ENCODE measurements at regions not wholly inside any gene's neighbourhood (a gene's known extent, or its start where the extent isn't known, plus 50 kb on each side); places are given as distances from the start of the nearest gene placed in this dataset.
"Not testable (repeated sequence)": the region's sequence is repeated elsewhere in the genome, so short reads cannot be mapped to it uniquely, and the experiment has no call there.

DNA sequence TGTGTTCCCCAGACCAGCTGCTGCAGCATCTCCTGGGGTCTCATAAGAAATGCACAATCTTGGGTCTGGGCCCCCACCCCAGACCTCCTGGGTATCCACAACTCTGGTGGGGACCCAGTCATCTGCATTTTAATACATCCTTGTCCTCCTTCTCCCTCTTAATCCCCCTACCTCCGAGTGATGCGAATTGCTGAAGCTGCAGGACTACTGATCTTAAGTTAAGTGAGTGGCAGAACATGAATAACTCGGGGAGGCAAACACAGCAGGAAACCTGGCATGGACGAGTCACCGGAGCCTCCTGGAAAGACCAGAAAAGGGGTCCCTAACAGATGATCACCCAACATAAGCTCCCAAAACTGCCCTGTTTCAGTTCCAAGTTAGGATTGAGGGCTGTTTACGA is 283.2 kb upstream of the MGAT5 start:
- no peak for DNase-seq (ENCODE audit: low read depth in 1 of 2, low spot score in 1 of 2)

DNA sequence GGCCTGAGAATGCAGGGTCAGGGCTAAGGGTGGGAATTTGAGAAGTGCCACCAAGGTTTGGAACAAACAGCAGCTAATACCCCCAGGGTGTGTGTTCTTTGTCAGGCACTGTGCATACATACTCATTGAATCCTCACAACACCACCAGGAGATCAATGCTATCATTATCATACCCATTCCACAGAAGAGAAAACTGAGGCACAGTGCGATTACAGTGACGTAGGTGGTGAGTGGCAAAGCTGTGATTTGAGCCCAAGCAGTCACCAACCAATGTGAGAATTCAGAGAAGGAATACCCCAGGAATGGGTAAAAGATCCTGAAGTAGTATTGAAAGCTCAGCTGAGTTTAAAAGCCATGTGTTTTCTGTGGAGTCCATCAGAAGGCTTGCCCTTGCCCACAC is 281.6 kb upstream of the MGAT5 start:
- no peak for DNase-seq (ENCODE audit: low read depth in 1 of 2, low spot score in 1 of 2)

DNA sequence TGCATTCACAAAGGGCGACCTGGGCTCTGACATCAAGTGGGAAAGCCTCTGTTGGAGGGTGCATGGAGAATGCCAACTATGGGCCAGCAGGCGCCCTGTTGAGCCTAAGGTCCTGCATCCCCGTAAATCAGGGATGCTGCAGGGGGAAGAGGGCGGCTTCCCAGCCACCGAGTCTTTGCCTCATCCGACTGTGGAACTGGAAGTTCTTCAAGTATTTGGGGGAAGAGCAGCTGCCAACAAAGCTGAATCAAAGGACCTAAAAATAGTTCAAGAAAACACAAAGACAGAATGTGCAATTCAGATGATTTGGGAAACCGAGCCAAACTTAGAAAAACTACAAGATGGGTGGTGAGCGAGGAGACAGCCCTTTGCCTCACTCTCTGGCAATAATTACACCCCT is 281.1 kb upstream of the MGAT5 start:
- no peak for DNase-seq (ENCODE audit: low read depth in 1 of 2, low spot score in 1 of 2)

DNA sequence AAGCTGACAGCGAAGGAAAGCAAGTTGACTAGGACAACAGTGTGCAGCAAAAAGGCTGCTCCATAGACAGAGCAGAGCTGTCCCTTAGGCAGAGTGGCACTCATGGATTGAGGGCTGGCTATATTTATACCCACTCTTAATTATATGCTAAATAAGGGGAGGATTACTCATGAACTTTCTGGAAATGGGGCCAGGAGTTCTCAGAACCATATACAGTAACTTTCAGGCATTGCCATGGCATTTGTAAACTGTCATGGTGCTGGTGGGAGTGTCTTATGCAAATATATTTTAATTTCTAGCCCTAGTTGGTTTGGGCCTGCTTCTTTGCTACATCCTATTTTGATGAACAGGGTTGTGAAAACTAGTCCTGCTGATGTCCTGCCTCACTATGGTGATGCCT is 279.5 kb upstream of the MGAT5 start:
- DNase-seq (ENCODE audit: low read depth in 1 of 2, low spot score in 1 of 2), result no peak

DNA sequence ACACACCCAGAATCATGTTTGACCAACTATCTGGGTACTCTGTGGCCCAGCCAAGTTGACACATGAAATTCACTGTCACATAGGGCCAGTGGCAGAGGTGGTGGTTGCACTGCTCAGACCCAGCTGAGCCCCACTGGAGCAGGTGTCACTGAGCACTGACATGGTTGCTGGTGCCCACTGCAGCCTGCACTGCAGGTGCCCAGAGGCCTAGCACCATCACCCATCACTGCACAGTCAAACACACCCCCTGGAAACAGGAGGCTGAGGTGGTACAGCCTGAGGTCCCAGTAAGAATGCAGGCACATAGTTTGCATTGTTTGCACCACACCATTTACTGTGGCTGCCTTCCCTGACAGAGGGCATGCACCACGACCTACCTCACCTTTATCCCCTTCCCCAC is 278.7 kb upstream of the MGAT5 start:
- DNase-seq (ENCODE audit: low read depth in 1 of 2, low spot score in 1 of 2), result no peak

DNA sequence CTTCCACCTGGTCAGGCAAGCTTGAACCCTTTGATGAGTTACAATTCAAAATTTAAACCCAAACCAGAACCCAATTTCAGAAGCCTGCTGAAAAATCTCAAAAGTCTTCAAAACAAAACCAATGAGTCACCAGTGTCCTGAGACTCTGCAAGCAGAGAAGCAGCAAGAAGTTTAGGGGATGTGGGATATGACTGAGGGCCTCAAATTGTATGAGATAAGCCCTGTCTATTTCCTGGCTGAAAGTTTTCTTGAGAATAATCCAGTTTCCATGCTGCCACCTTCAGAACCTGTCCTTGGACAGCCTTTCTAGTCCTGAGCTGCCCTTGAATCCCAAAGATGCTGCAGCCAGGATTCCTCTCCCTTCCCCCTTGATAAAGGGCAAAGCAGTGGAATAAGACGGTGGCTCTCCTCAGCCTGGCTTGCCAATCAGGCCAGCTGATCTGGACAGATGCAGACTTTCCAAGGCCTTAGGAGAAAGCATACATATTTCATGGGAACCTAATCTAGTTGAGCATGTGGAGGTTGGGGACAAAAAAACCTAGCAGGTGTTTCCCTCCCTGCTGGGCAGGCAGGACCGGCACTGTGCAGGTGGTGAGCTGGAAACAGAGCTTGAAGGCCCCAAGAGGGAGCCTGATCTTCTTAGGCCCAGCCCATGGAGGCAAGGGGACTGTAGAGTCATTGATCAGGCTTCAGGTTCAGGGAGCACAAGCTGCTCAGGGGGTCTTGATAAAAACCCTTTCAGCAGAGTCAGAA is 278.0 kb upstream of the MGAT5 start:
- DNase-seq (ENCODE audit: low read depth in 1 of 2, low spot score in 1 of 2), result no peak

DNA sequence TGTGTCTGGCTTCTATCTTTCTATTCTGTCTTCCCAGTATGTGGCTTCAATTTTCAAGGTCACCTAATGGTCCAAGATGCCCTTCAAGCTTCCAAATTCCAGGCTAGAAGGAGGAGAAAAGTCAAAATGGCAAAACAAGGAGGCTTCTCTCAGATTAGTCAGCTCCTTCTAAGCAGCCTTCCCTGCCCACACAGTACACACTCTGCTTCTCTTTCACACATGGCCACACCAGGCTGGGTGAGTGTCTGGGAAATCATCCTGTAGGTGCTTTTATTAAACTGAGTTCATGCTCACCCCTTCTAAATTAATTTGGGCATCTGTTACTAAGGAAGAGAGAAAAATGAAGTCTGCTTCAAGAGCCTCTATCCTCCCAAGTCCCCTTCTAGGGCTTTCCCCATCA is 277.2 kb upstream of the MGAT5 start:
- DNase-seq (ENCODE audit: low read depth in 1 of 2, low spot score in 1 of 2), result no peak

DNA sequence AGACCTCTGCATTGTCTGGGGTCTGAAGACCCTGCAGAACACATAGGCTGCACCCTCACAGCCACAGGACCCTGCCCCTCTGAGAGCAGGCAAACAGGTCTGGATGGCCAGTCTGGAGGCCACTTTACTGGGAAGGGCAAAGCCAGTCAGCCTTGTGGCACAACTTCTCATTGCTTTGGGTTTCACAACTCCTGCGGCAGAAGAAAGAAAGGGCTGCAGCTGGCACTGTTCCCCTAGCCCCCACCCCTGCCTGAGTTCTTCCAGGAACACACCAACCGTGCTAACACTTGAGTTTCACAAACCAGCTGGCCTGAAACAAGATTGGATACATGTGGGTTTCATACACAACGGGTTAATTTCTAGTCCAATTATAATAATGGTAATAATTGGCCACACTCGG is 276.5 kb upstream of the MGAT5 start:
- no peak for DNase-seq (ENCODE audit: low read depth in 1 of 2, low spot score in 1 of 2)

DNA sequence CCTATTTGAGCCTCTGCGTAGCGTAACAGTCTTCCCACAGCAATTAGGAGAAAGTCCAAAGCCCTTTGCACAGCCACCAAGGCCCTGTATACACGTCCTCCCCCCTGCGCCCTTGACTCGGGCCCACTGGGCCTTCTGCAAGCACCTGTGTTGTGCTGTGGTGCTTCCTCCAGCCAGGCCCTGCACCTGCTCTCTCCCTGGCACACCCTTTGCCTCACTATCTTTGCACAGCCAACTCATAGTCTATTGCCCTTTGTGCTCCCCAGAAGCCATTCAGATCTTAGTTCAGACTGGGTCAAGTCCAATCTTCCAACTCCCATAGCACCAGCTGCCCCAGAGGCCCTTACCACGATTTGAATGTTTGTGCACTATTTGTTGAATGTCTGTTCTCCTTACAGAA is 271.6 kb upstream of the MGAT5 start:
- DNase-seq (ENCODE audit: low read depth in 1 of 2, low spot score in 1 of 2), result no peak

DNA sequence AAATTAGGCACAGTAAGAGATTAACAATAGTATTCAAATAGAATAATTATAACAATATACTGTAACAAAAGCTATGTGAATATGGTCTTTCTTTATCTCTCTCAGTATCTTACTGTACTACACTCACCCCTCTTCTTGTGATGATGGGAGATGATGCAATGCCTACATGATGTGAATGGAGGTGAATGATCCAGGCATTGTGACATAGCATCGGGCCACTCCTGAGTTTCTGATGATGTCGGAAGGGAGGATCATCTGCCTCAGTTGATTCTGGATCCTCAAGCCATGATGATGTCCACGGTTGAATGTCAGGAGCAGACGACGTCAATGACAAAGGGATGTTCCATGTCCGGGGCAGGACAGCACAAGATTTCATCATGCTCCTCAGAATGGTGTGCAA is 268.3 kb upstream of the MGAT5 start:
- no peak for DNase-seq (ENCODE audit: low read depth in 1 of 2, low spot score in 1 of 2)

DNA sequence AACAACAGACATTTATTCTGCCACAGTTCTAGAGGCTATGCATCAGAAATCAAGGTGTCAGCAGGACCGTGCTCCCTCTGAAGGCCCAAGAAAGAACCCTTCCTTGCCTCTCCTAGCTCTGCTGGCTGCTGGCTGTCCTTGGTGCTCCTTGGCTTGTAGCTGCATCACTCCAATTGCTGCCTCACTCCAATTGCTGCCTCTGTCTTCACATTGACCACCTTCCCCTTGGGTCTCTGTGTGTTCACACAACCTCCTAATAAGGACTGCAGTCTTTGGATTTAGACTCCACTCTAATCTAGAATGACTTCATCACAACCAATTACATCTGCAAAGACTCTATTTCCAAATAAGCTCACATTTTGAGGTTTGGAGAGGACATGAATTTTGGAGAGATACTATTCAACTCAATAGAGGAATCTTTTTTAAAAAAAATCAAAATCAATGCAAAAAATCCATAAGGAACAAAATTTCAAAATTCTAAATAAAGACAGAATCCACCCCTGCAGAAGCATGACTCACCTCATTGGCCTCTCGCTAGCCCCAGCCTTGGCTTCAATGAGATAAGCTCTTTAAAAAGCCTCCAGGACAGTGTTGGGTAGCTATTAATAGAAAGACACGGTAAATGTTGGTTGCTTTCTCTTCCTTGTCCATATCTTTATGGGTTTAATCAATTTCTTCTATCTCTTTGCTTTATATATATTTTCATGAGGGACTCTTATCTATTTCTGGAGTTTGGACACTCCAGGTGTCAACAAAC is 267.6 kb upstream of the MGAT5 start:
- DNase-seq (ENCODE audit: low read depth in 1 of 2, low spot score in 1 of 2), result no peak

DNA sequence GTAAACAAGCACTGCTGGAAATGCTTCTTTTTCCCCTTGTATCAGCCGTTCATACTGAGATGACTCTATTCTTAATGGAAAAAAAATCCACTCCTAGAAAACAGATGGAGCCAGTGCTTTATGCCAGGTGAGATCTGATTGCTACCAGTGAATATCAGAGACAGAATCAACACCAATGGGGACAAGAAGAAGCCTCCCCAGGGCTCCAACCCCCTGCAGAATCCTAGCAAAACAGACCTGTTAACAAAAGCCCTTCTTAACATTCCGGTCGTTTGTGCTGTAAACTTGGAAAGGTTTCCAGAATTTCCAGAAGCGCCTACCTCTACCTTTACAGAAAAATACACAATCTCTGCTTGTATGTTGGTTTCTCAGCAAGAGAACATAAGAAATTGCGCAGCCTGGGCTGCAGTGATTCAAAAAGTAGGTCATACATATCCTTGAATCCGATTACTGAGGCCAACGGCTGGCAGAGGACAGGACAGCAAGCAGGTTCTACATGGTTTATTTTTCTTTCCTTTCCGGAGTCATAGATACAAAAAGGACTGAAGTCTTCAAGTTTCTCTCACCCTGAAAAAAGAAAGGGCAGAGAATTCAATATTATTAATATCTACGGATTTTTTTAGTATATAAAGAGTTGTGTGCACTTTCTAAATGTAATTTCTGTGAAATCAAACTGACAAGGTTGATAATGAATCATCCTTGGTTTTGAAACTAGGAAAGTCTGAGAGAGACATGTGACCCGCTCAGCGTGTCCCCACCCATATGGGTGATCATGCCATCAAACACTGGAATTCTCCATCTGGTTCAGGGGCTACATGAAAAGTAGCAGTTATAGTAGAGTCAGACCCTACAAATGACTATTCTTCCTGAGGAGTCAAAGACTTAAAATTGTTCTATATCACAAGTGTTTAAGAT is 266.7 kb upstream of the MGAT5 start:
- no peak for DNase-seq (ENCODE audit: low read depth in 1 of 2, low spot score in 1 of 2)

DNA sequence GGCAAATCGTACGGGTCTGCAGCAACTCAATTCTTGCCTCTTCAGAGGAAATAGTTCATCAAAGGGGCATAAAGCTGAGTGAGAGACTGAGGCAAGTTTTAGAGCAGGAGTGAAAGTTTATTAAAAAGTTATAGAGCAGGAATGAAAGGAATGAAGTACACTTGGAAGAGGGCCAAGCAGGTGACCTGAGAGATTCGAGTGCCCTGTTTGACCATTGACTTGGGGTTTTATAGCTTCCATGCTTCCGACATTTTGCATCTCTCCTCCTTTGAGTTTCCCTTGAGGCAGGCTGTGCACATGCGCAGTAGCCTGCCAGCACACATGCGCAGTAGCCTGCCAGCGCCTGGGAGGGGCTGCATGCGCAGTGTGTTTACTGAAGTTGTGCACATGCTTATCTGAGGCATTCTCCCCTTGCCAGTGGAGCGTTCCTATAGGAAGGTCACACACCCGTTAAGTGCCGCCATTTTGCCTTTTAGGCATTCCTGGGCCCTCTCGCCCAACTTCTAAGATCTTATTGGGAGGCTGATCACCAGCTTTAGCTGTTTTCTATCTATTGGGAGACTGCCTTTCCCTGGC is 265.5 kb upstream of the MGAT5 start:
- no peak for DNase-seq (ENCODE audit: low read depth in 1 of 2, low spot score in 1 of 2)

DNA sequence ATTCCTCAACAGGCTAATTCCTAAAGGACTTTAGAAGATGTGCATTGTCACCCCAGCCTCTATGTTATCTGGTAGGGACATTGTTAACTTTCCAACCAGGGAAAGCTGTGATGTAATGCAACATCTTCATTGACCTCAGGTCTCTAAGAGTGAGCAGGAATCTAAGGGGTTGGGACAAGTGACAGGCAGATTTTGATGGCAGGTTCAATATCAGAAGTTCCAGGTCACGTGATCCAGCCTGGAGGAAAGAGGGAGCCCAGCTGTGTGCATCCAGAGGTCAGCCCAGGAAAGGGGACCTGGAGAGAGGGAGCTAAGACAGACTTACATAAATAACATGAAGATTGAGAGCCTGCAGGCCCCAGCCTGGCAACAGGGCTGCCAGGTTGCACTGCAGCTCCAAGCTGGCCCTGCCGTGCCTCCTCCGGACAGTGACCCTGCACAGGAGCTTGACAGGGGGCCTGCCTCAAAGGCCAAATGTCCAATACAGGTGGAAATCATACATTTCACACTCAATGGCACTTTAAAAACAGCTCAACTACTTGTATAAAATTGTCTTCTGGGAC is 262.2 kb upstream of the MGAT5 start:
- DNase-seq (ENCODE audit: low read depth in 1 of 2, low spot score in 1 of 2), result no peak

DNA sequence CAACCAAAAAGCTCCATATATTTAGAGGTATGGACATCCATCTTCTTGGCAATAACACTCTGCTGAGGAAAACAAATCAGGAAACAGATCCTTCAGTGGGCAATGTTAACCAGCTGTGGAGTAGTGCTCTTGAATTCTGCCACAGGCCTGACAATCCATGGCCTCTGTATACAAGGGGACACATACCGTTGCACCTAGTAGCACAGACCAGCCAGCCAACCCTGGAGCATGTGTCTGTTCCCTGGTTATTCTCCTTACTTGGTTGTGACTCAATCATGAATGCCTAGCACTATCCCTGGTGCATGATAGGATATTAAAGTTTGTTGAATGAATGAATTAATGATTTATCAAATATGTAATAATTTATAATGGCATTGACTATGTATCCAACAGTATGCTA is 261.4 kb upstream of the MGAT5 start:
- no peak for DNase-seq (ENCODE audit: low read depth in 1 of 2, low spot score in 1 of 2)

DNA sequence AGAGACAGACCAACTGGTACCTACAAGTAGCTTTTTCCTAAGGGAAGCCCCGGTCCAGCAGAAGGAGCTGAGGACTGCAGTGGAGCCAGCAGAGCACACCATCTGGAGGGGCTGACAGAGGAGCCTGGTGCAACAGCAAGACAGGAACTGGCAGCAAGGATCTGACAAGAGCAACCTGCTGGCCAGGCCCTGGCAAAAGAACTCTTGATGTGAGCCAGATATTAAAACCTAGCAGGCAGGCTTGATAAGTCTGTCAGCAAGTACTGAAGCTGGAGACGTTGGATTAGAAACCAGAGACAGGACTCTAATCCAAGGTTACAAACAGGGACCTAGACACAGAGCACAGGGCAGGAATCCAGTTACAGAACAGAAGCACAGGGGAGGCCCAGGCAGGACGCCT is 260.7 kb upstream of the MGAT5 start:
- DNase-seq (ENCODE audit: low read depth in 1 of 2, low spot score in 1 of 2), result no peak

DNA sequence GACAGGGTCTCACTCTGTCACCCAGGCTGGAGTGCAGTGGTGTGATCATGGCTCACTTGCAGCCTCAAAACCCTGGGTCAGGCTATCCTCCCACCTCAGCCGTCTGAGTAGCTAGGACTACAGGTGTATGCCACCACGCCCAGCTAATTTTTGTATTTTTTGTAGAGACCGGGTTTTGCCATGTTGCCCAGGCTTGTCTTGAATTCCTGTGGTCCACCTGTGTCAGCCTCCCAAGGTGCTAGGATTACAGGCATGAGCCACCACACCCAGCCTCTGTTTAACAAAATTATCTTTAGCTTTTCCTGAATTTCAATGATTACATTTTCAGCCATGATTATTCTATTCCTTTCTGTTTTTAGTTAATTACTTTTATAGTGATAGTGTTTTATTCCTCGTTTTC is 255.1 kb upstream of the MGAT5 start:
- DNase-seq (ENCODE audit: low read depth in 1 of 2, low spot score in 1 of 2), result not testable (repeated sequence)

DNA sequence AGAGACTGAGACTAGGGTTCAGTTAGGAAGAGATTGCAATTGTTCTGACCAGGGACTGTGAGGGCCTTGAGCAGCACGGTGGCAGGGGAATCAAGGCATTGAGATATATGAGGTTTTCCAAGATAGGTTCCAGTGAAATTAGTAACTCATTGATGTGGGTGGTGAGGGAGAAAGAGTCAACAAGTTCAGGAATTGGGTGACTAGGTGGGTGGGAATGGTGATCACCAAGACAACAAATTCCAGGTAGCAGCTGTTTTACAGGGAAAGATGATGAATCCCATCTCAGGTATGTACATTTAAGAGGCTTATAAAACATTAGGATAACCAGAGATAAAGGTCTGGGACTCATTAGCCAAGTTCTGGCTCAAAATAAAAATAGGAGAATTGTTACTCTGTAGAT is 251.5 kb upstream of the MGAT5 start:
- DNase-seq (ENCODE audit: low read depth in 1 of 2, low spot score in 1 of 2), result no peak

DNA sequence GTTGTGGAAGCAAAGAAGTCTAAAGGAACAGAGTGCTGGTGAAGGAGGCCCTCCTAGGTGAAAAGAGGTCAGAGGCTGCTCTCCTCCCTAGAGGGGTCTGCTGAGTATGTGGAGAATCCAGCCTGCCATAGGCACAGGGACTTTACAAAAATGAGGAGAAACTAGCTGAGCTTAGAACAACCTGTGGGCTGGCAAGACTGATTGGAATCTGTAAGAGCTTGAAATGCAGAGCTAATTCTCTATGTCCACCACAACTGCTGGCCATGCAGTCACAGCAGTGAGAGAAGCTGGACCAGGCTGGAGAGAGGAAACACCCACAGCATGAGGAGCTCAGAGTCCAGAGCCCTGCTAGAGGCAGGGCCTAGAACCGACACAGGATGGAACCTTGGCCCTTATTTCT is 251.0 kb upstream of the MGAT5 start:
- DNase-seq (ENCODE audit: low read depth in 1 of 2, low spot score in 1 of 2), result no peak

DNA sequence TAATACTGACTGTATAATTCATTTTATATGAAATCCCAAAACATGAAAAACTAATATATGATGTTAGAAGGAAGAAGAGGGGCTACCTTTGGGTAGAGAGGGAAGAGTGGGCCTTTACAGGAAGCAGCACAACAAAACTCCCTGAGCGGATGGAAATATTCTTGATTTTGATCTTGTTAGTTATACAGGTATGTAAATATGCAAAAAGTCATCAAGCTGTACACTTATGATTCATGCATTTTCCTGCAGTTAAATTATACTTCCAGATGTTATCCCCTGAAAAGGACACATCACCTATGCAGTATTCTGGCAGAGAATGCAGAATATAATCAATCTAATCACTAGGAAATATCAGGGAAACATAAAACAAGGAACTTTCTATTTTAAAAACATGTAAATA is 249.4 kb upstream of the MGAT5 start:
- no peak for DNase-seq (ENCODE audit: low read depth in 1 of 2, low spot score in 1 of 2)

DNA sequence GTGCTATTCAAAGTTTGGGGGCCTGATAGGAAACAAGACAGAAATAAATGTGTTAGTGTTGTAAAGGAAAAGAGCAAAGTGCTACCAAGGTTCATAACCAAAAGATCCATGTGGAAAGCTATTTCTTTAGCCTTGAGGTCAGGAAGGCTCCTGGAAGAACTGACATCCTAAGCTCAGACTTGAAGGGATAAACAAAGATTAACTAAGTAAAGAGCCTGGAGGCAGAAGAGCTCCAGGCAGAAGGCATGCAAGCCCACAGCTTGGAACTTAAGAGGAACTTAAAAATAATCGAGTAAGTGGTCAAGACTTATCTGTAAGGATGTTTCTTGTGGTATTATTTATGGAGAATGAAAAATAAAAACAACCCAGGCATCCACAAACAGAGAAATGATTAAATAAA is 245.0 kb upstream of the MGAT5 start:
- DNase-seq (ENCODE audit: low read depth in 1 of 2, low spot score in 1 of 2), result no peak

Data from stimulated activated CD4-positive, alpha-beta T cell treated with anti-CD3 and anti-CD28 coated beads, Interleukin-15, amount 100 ng/mL, for 1 hour (primary cell).